ENCODE measurements at regions not wholly inside any gene's neighbourhood (a gene's known extent, or its start where the extent isn't known, plus 50 kb on each side); places are given as distances from the start of the nearest gene placed in this dataset.

DNA sequence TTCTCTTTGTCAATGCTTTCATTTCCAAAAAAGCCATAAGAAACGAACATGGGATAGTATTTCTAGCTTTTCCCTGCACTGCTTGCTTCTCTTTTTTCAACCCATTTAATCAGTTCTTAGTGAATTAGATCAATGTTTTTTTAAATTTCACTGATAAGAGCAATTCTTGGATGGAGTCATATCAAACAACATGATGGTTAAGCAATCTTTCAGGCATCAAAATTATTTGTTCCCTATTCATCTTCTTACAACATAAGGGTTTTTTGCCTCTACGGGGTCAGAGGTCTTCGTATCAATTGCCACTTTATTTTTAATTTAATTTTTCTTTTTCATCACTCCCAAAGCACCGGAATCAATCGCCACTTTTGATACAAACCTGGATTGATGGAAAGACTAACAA lies 103.8 kb upstream of the RESF1 start:
- TF ChIP-seq, protein P1, sequence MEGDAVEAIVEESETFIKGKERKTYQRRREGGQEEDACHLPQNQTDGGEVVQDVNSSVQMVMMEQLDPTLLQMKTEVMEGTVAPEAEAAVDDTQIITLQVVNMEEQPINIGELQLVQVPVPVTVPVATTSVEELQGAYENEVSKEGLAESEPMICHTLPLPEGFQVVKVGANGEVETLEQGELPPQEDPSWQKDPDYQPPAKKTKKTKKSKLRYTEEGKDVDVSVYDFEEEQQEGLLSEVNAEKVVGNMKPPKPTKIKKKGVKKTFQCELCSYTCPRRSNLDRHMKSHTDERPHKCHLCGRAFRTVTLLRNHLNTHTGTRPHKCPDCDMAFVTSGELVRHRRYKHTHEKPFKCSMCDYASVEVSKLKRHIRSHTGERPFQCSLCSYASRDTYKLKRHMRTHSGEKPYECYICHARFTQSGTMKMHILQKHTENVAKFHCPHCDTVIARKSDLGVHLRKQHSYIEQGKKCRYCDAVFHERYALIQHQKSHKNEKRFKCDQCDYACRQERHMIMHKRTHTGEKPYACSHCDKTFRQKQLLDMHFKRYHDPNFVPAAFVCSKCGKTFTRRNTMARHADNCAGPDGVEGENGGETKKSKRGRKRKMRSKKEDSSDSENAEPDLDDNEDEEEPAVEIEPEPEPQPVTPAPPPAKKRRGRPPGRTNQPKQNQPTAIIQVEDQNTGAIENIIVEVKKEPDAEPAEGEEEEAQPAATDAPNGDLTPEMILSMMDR (IDR thresholded peaks at IDR 0.05): no peak
- TF ChIP-seq EZH2 (IDR thresholded peaks at IDR 0.05): no peak

Data from neural progenitor cell (in vitro differentiated cells).